ENCODE measurements at regions not wholly inside any gene's neighbourhood (a gene's known extent, or its start where the extent isn't known, plus 50 kb on each side); places are given as distances from the start of the nearest gene placed in this dataset.
A peak's percentile ranks its signal among the peaks of the same experiment; 100 is the strongest.
"Not testable (repeated sequence)": the region's sequence is repeated elsewhere in the genome, so short reads cannot be mapped to it uniquely, and the experiment has no call there.

- DNase-seq (ENCODE audit: low read depth in 2 of 2) = not testable (repeated sequence)
These were observed 136.3 kb upstream of the ZNF618 start for GRCh38 chr9:113739605-113740507.

DNA sequence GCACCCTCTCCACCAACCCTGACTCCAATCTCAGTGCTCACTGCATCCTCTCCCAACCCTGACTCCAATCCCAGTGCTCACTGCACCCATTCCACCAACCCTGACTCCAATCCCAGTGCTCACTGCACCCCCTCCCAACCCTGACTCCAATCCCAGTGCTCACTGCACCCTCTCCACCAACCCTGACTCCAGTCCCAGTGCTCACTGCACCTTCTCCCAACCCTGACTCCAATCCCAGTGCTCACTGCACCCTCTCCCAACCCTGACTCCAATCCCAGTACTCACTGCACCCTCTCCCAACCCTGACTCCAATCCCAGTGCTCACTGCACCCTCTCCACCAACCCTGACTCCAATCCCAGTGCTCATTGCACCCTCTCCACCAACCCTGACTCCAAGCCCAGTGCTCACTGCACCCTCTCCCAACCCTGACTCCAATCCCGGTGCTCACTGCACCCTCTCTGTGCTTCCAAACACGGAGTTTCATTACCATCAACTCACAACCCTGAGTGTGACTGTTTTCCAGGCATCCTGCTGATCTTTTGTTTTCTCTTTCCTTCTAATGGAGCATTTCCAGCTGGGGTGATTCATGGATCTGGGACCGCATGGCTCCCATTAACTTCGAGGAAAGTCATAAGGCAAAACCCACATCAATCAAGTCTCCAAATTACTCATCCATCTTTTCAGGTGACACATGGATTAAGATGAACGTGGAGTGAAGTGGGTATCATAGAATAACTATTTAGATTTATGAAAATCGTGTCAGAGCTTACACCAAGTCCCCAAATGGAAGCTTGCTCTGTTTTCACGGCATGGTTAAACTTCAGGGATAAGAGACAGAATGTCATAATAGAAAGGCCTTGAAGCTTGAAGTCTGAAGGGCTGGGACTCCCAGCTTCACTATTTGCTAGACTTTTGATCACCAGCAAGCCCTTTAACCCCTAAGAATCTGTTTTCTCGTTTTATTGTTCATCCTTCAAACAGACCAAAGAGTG is 135.3 kb upstream of the ZNF618 start:
- peak; percentile 10 to 35 for DNase-seq (ENCODE audit: low read depth in 2 of 2)

DNA sequence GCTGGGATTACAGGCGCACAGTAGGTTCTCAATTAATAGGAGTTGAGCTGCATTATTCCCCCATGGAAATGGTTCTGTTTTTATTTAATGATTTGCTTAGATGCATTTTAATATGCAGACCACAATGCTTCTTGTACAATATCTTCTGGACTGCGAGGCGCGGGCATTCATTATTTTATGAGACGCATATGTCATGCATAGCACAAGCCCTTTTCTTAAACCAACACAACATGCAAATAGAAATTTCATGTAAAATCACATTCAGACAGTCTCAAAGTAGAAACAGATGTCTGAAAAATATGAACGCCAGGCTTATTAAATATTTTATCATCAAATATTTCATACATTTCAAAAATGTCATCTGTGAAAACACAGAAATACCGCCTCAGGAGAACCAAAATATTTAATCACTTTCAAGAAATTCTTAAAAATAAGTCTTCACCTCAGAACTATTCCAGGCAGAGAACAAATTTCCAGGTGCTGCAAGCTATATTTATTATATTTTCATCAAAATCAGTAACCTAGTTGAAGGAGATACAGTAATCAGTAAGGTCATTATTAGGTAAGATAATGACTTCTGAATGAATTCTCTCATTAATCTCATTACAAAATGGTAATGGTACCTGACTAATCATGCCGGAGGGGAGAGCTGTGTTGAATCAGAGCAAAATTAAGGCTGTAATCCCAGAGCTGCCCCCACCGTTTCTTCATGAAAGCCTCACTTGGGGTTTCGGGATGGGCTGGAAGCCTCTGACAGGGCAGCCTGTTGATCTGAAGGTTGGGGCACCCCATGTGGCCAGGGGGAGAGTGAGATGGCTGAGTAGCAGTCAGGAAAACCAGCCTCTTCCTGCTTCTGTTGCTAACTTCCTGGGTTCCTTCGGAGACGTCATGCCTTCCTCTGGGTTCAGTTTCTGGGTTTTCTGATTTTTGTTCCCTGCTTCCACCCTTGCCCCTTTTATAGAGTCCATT is 133.9 kb upstream of the ZNF618 start:
- no peak for DNase-seq (ENCODE audit: low read depth in 2 of 2)

DNA sequence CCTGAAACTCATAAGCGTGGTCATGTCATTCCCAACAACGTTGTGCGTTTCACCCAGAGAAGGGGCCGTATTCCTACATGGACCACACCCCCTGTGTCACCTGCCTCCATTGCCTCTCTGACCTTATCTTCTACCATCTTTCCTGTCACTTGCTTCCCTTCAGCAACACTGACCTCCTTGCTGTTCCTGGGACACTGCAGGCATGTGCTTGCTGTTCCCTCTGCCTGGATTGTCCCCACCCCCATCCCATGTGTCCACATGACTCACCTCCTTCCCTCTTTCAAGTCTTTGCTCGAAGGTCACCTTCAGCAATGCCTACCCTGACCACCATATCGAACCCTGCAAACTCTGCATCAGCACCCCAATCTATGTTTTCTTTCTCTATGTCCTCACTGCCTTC is 133.2 kb upstream of the ZNF618 start:
- no peak for DNase-seq (ENCODE audit: low read depth in 2 of 2)

- no peak for DNase-seq (ENCODE audit: low read depth in 2 of 2)
These were observed 129.6 kb upstream of the ZNF618 start for GRCh38 chr9:113746486-113746885.

GRCh38 chr9:113748135-113748534 is 128.0 kb upstream of the ZNF618 start:
- DNase-seq (ENCODE audit: low read depth in 2 of 2) = no peak

GRCh38 chr9:113753398-113754119 is 122.5 kb upstream of the ZNF618 start:
- no peak for DNase-seq (ENCODE audit: low read depth in 2 of 2)

- no peak for DNase-seq (ENCODE audit: low read depth in 2 of 2)
These were observed 121.4 kb upstream of the ZNF618 start for GRCh38 chr9:113754739-113755138.

- peak; percentile 7 to 23 for DNase-seq (ENCODE audit: low read depth in 2 of 2)
These were observed 120.7 kb upstream of the ZNF618 start for GRCh38 chr9:113755433-113755832.

DNA sequence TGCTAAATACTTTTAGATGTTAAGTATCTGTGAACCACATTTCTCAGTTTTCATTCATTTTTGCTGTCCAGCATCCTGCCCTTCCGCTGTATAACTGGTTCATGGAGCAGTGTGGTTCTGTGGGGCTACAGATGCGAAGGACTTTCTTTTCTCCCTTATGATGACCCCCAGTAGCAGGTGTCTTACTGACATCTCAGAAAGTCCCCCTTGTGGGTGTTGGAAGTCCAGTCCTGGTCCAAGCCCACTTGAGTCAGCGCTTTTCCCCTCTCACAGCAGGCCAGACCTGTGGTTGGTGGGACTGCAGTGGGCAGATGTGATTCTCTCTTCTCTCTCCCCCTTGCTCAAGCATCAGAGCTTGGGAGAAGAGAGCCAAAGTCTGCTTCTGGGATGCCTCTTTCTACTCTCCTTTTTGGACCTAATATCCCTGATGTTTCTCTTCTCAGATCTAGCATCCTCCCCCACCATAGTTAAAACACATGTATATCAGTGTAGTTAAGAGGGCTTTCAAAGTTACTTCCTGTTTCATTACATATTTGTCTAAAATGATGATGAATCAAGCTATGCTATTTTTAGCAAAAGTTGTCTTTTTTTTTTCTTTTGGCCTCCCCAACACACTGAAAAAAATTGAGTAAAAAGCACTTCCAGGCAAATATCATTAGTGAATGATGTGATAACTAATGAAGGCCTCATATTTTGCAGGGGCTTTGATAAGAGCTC is 119.5 kb upstream of the ZNF618 start:
- DNase-seq (ENCODE audit: low read depth in 2 of 2) = no peak

DNA sequence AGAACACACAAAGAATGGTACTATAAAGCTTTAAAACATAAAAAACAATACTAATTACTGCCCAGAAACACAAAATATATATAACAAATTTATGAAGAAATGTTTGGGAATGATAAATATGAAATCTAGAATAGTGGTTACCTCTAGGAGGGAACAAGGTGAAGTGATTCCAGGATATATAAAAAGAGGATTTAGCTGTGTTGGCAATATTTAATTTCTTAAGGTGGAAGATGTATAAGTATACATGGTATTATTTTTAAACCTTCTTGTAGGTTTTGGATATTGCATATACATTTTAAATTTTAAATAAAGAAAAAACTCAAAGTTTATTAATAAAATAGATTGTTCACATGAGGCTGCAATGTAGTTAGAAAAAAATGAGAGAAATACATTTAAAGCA is 112.7 kb upstream of the ZNF618 start:
- DNase-seq (ENCODE audit: low read depth in 2 of 2) = no peak

DNA sequence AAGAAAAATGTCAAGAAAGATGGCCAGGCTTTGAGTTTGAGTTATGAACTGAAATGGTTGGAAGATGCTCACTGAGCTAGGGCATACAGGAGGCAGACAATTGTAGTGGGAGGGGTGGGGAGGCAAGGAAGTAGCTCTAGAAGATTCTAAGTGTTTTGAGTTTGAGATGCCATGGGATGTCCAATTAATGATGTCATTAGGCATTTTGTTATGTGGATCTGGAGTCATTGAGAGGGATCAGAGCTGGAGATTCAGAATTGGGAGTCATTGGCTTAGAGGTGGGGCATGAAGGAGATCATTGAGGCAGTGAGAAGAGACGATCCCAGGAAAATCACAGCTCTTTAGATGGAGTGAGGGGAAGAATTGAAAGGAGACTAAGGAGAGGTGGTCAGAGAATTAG is 111.5 kb upstream of the ZNF618 start:
- no peak for DNase-seq (ENCODE audit: low read depth in 2 of 2)

GRCh38 chr9:113769412-113769811 is 106.7 kb upstream of the ZNF618 start:
- no peak for DNase-seq (ENCODE audit: low read depth in 2 of 2)

- DNase-seq (ENCODE audit: low read depth in 2 of 2) = peak in 1 of 2 donors; percentile 20
These were observed 105.7 kb upstream of the ZNF618 start for GRCh38 chr9:113770396-113770795.

- no peak for DNase-seq (ENCODE audit: low read depth in 2 of 2)
These were observed 104.9 kb upstream of the ZNF618 start for GRCh38 chr9:113771199-113771598.

GRCh38 chr9:113772121-113772810 is 103.8 kb upstream of the ZNF618 start:
- DNase-seq (ENCODE audit: low read depth in 2 of 2) = peak in 1 of 2 donors; percentile 83

DNA sequence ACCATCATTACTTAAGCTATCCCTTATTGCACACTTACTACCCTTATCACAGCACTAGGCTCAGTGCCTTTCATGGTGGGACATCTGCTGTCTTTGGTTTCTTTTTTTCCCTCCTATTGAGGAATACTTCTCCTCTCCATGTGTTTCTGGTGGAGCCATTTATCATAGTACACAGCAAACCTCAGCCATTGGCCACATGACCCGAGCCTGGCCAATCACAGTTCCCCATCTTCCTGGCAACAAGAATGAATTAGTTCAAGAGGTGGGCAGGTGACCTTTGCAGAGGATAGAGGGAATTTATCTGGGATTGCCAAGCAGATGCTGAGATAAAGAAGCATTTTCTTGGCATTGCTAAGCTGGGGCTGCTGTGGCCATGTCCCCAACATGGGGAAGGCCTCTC is 101.1 kb upstream of the ZNF618 start:
- DNase-seq (ENCODE audit: low read depth in 2 of 2) = no peak

DNA sequence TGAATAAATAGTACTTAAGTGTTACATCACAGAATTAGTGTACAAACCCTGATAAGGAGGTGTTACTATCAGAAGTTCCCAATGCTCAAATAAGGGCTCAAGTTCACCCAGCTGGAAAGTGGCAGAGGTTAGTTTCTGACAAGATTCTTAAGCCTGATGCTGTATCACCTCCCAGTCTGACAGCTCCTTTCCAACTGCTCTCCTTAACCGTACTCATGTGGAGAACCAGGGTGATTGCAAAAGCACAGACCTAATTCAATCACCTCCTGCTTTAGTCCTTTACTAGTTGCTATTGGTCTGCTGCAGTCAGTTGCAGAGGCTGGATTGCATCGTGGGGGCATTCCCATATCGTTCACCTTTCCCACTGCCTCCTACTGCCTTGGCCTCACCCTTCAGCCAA is 100.4 kb upstream of the ZNF618 start:
- no peak for DNase-seq (ENCODE audit: low read depth in 2 of 2)

GRCh38 chr9:113776194-113776593 is 99.9 kb upstream of the ZNF618 start:
- DNase-seq (ENCODE audit: low read depth in 2 of 2) = no peak

Measured in lung microvascular endothelial cell (primary cell).